HEK293 (cell line): ENCODE measurements at regions not wholly inside any gene's neighbourhood (a gene's known extent, or its start where the extent isn't known, plus 50 kb on each side); places are given as distances from the start of the nearest gene placed in this dataset.
A peak's percentile ranks its signal among the peaks of the same experiment; 100 is the strongest.

Experiments used
- MZF1 ChIP-seq: fragments of 450-650 bp; formaldehyde crosslinking; IDR thresholded peaks from 2 replicates; pipeline ENCODE4 v1.5.1; 2017; ENCODE audit warnings: missing biosample characterization, missing genetic modification characterization, borderline replicate concordance
- PBX3 ChIP-seq: sonication (generic); formaldehyde crosslinking; IDR thresholded peaks from 2 replicates; pipeline ENCODE4 v1.8.1; 2022; ENCODE audit warnings: mild to moderate bottlenecking, moderate library complexity, missing genetic modification reagents
- SP2 ChIP-seq: fragments of 450-650 bp; formaldehyde crosslinking; IDR thresholded peaks from 2 replicates; pipeline ENCODE4 v1.5.1; 2016; ENCODE audit warnings: missing biosample characterization, missing genetic modification characterization
- TCF7L2 ChIP-seq: IDR thresholded peaks from 2 replicates; pipeline ENCODE4 v1.6.1; 2011; ENCODE audit warnings: low read depth, mild to moderate bottlenecking, inconsistent platforms, low read length, moderate library complexity, borderline replicate concordance
- WT1 ChIP-seq: fragments of 450-650 bp; formaldehyde crosslinking; IDR thresholded peaks from 2 replicates; pipeline ENCODE4 v1.5.1; 2016; ENCODE audit warnings: missing biosample characterization, missing genetic modification characterization
- YY1 ChIP-seq: fragments of 450-650 bp; formaldehyde crosslinking; IDR thresholded peaks from 2 replicates; pipeline ENCODE4 v1.5.1; 2018; ENCODE audit warnings: missing biosample characterization, missing genetic modification characterization
- ZBTB21 ChIP-seq: fragments of 450-650 bp; formaldehyde crosslinking; IDR thresholded peaks from 2 replicates; pipeline ENCODE4 v1.5.1; 2017; ENCODE audit warnings: missing biosample characterization, missing genetic modification characterization
- ZBTB8A ChIP-seq: fragments of 450-650 bp; formaldehyde crosslinking; IDR thresholded peaks from 2 replicates; pipeline ENCODE4 v1.5.1; 2016; ENCODE audit warnings: missing biosample characterization, missing genetic modification characterization
- ZFP41 ChIP-seq: fragments of 450-650 bp; formaldehyde crosslinking; IDR thresholded peaks from 2 replicates; pipeline ENCODE4 v1.5.1; 2016; ENCODE audit warnings: missing biosample characterization, missing genetic modification characterization, borderline replicate concordance
- ZIC2 ChIP-seq: fragments of 450-650 bp; formaldehyde crosslinking; IDR thresholded peaks from 2 replicates; pipeline ENCODE4 v1.5.1; 2016; ENCODE audit warnings: missing biosample characterization, missing genetic modification characterization
- ZNF530 ChIP-seq: fragments of 450-650 bp; formaldehyde crosslinking; IDR thresholded peaks from 2 replicates; pipeline ENCODE4 v1.5.1; 2016; ENCODE audit warnings: low read depth, missing biosample characterization, missing genetic modification characterization
- TF ChIP-seq, protein P1 (sequence below): fragments of 450-650 bp; formaldehyde crosslinking; IDR thresholded peaks from 2 replicates; pipeline ENCODE4 v1.5.1; 2016; ENCODE audit warnings: missing biosample characterization, missing genetic modification characterization

GRCh38 chr1:224513787-224514209 lies 79.2 kb upstream of the WDR26 start:
- TF ChIP-seq ZBTB21 (tag by site-specific recombination) (no peak), SP2 (tag by site-specific recombination) (no peak), WT1 (tag by site-specific recombination) (no peak), MZF1 (tag by site-specific recombination) (no peak; the same call in 1 of the 2 replicates), ZFP41 (tag by site-specific recombination) (no peak), TCF7L2 (no peak), YY1 (tag by site-specific recombination) (no peak), ZNF530 (tag by site-specific recombination) (no peak), ZBTB8A (tag by site-specific recombination) (no peak), ZIC2 (no peak), PBX3 (CRISPR knock-in tag) (no peak)
- TF ChIP-seq, protein P1, sequence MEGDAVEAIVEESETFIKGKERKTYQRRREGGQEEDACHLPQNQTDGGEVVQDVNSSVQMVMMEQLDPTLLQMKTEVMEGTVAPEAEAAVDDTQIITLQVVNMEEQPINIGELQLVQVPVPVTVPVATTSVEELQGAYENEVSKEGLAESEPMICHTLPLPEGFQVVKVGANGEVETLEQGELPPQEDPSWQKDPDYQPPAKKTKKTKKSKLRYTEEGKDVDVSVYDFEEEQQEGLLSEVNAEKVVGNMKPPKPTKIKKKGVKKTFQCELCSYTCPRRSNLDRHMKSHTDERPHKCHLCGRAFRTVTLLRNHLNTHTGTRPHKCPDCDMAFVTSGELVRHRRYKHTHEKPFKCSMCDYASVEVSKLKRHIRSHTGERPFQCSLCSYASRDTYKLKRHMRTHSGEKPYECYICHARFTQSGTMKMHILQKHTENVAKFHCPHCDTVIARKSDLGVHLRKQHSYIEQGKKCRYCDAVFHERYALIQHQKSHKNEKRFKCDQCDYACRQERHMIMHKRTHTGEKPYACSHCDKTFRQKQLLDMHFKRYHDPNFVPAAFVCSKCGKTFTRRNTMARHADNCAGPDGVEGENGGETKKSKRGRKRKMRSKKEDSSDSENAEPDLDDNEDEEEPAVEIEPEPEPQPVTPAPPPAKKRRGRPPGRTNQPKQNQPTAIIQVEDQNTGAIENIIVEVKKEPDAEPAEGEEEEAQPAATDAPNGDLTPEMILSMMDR: peak; percentile 100
